GM23338 (cell line): ENCODE measurements at regions not wholly inside any gene's neighbourhood (a gene's known extent, or its start where the extent isn't known, plus 50 kb on each side); places are given as distances from the start of the nearest gene placed in this dataset.

ENCODE experiments used
- ATAC-seq: fragments of 200-7000 bp; cut with Tn5 transposase; 3 replicates; pipeline ENCODE4 v1.9.1; 2020
- DNase-seq: peaks from one replicate; pipeline ENCODE4 v3.0.0-alpha.2; 2015; ENCODE audit warnings: low spot score
- H2AFZ ChIP-seq: fragments of 200-600 bp; sonication (generic); 2 replicates; pipeline ENCODE4 v1.8.0; 2016; ENCODE audit warnings: antibody characterized with exemption, mild to moderate bottlenecking, moderate library complexity
- H3F3A ChIP-seq: fragments of 200-600 bp; sonication (generic); replicated peaks from 2 replicates; pipeline ENCODE4 v1.8.0; 2017; ENCODE audit warnings: antibody characterized with exemption, mixed run types, low read depth
- H3K27ac ChIP-seq: fragments of 200-600 bp; sonication (generic); 2 replicates; pipeline ENCODE4 v1.6.1; 2016; ENCODE audit warnings: low read depth
- H3K27me3 ChIP-seq: fragments of 200-600 bp; sonication (generic); 2 replicates; pipeline ENCODE4 v1.8.0; 2016; ENCODE audit warnings: mild to moderate bottlenecking, mixed run types, moderate library complexity; ENCODE audit not compliant: insufficient read depth
- H3K36me3 ChIP-seq: fragments of 200-600 bp; sonication (generic); 2 replicates; pipeline ENCODE4 v1.8.0; 2016; ENCODE audit warnings: mild to moderate bottlenecking; ENCODE audit not compliant: insufficient read depth
- H3K4me1 ChIP-seq: fragments of 200-600 bp; sonication (generic); 2 replicates; pipeline ENCODE4 v1.8.0; 2016; ENCODE audit warnings: mild to moderate bottlenecking, moderate library complexity; ENCODE audit not compliant: insufficient read depth
- H3K4me2 ChIP-seq: fragments of 200-600 bp; sonication (generic); 2 replicates; pipeline ENCODE4 v1.7.1; 2017; ENCODE audit warnings: mixed run types
- H3K4me3 ChIP-seq: fragments of 200-600 bp; sonication (generic); 2 replicates; pipeline ENCODE4 v1.6.1; 2016; ENCODE audit warnings: mixed run types
- H3K79me2 ChIP-seq: fragments of 200-600 bp; sonication (generic); replicated peaks from 2 replicates; pipeline ENCODE4 v1.8.0; 2017; ENCODE audit warnings: mild to moderate bottlenecking; ENCODE audit not compliant: insufficient read depth
- H3K9me2 ChIP-seq: fragments of 200-600 bp; sonication (generic); 2 replicates; pipeline ENCODE4 v1.8.0; 2017; ENCODE audit not compliant: insufficient read depth
- H4K20me1 ChIP-seq: fragments of 200-600 bp; sonication (generic); replicated peaks from 2 replicates; pipeline ENCODE4 v1.8.0; 2017; ENCODE audit warnings: mild to moderate bottlenecking; ENCODE audit not compliant: insufficient read depth
- H3K27ac Mint-ChIP-seq: 2 replicates; pipeline ENCODE4 v1.8.0; 2020; ENCODE audit warnings: inconsistent platforms, mild to moderate bottlenecking, moderate library complexity, mixed read lengths
- H3K27me3 Mint-ChIP-seq: 3 replicates; pipeline ENCODE4 v1.8.0; 2022; ENCODE audit warnings: low read depth, mild to moderate bottlenecking, moderate library complexity, mixed read lengths, inconsistent platforms; ENCODE audit not compliant: insufficient read depth, poor library complexity
- H3K36me3 Mint-ChIP-seq: 3 replicates; pipeline ENCODE4 v1.8.0; 2021; ENCODE audit warnings: low read depth, mild to moderate bottlenecking, inconsistent platforms, moderate library complexity, mixed read lengths
- H3K4me1 Mint-ChIP-seq: 3 replicates; pipeline ENCODE4 v1.8.0; 2020; ENCODE audit warnings: mild to moderate bottlenecking, inconsistent platforms, mixed read lengths
- H3K4me3 Mint-ChIP-seq: 3 replicates; pipeline ENCODE4 v1.8.0; 2021; ENCODE audit warnings: moderate library complexity, mild to moderate bottlenecking, inconsistent platforms, mixed read lengths
- H3K9me3 Mint-ChIP-seq: 3 replicates; pipeline ENCODE4 v1.8.0; 2020; ENCODE audit warnings: moderate library complexity, mild to moderate bottlenecking, inconsistent platforms, mixed read lengths
- CREB1 ChIP-seq: fragments of 250-450 bp; sonication (Bioruptor Pico); IDR thresholded peaks from 2 replicates; pipeline ENCODE4 v1.5.0; 2020; ENCODE audit warnings: low read depth, mild to moderate bottlenecking, moderate library complexity
- EZH2 ChIP-seq: fragments of 200-600 bp; sonication (generic); IDR thresholded peaks from one replicate; pipeline ENCODE4 v1.8.0; 2017; ENCODE audit warnings: antibody characterized with exemption, mild to moderate bottlenecking, low read depth; ENCODE audit not compliant: unreplicated experiment
- EZH2phosphoT487 ChIP-seq: fragments of 200-600 bp; sonication (generic); IDR thresholded peaks from one replicate; pipeline ENCODE4 v1.8.1; 2018; ENCODE audit warnings: antibody characterized with exemption; ENCODE audit not compliant: unreplicated experiment
- NANOG ChIP-seq: IDR thresholded peaks from 2 replicates; pipeline ENCODE4 v1.6.1; 2016; ENCODE audit warnings: antibody characterized with exemption, borderline replicate concordance
- POLR2AphosphoS5 ChIP-seq: IDR thresholded peaks from 2 replicates; pipeline ENCODE4 v1.6.1; 2016; ENCODE audit warnings: antibody characterized with exemption, low read depth
- ZNF114 ChIP-seq: fragments of 250-450 bp; sonication (Bioruptor Pico); IDR thresholded peaks from 2 replicates; pipeline ENCODE4 v1.5.0; 2020; ENCODE audit warnings: mild to moderate bottlenecking, moderate library complexity
- ZNF331 ChIP-seq: fragments of 250-450 bp; sonication (Bioruptor Pico); IDR thresholded peaks from 2 replicates; pipeline ENCODE4 v1.5.0; 2020; ENCODE audit warnings: low read depth, mild to moderate bottlenecking, moderate library complexity
- TF ChIP-seq, protein P1 (sequence below): IDR thresholded peaks from 2 replicates; pipeline ENCODE4 v1.6.1; 2016; ENCODE audit warnings: antibody characterized with exemption
- TF ChIP-seq, protein P2 (sequence below), 2 experiments: fragments of 200-600 bp in 1 of 2; sonication (generic) in 1 of 2; conservative IDR thresholded peaks; 2 replicates each; pipeline versions ENCODE4 v1.5.1 to v1.6.1; 2016 to 2017; ENCODE audit warnings: antibody characterized with exemption in 2 of 2, low read depth in 2 of 2, mild to moderate bottlenecking in 2 of 2, moderate library complexity in 1 of 2
- TF ChIP-seq, protein P3 (sequence below): fragments of 250-450 bp; sonication (Bioruptor Pico); IDR thresholded peaks from 2 replicates; pipeline ENCODE4 v1.5.0; 2020; ENCODE audit warnings: mild to moderate bottlenecking, moderate library complexity
- TF ChIP-seq, protein P4 (sequence below): IDR thresholded peaks from one replicate; pipeline ENCODE4 v1.6.1; 2018; ENCODE audit warnings: antibody characterized with exemption; ENCODE audit not compliant: unreplicated experiment

DNA sequence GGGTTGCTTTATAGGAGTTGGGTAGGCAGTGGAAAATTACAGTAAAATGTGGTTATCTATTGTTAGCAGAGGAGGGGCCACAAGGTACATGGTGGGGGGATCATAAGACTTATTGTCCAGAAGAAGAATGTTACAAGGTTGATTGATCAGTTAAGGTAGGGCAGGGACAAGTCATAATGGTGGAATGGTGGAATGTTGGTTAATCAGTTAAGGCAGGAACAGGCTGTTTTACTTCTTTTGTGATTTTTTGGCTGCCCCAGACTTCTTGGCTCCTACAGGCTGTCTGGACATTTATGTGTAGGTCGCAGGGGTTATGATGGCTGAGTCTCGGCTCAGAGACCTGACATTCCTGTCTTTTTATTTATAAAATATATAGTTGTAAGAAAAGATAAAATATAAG, 2277.1 kb downstream of the TP53TG3F start:
- H3K4me1 Mint-ChIP-seq, result no peaks in the 10 kb centered on the region
- H3F3A ChIP-seq, result no peaks in the 10 kb centered on the region
- no peaks in the 10 kb centered on the region for H3K36me3 ChIP-seq
- no peak overlapping the region for H3K4me2 ChIP-seq
- H3K27me3 Mint-ChIP-seq, result peaks cover 8% of the 10 kb centered on the region
- H4K20me1 ChIP-seq, result no peaks in the 10 kb centered on the region
- DNase-seq (no peak), ATAC-seq (no peak)
- no peaks in the 10 kb centered on the region for H3K27me3 ChIP-seq
- no peaks in the 10 kb centered on the region for H3K4me1 ChIP-seq
- no peaks in the 10 kb centered on the region for H3K79me2 ChIP-seq
- no peaks in the 10 kb centered on the region for H3K9me2 ChIP-seq
- peaks cover 51% of the 10 kb centered on the region for H3K36me3 Mint-ChIP-seq
- H2AFZ ChIP-seq, result no peak overlapping the region
- no peak overlapping the region for H3K4me3 Mint-ChIP-seq
- no peak overlapping the region for H3K4me3 ChIP-seq
- peaks cover 94% of the 10 kb centered on the region for H3K9me3 Mint-ChIP-seq
- no peak overlapping the region for H3K27ac Mint-ChIP-seq
- TF ChIP-seq ZNF331 (no peak), ZNF114 (no peak), EZH2 (no peak), CREB1 (CRISPR knock-in tag) (no peak), NANOG (no peak), EZH2phosphoT487 (no peak), POLR2AphosphoS5 (no peak)
- TF ChIP-seq, protein P1, sequence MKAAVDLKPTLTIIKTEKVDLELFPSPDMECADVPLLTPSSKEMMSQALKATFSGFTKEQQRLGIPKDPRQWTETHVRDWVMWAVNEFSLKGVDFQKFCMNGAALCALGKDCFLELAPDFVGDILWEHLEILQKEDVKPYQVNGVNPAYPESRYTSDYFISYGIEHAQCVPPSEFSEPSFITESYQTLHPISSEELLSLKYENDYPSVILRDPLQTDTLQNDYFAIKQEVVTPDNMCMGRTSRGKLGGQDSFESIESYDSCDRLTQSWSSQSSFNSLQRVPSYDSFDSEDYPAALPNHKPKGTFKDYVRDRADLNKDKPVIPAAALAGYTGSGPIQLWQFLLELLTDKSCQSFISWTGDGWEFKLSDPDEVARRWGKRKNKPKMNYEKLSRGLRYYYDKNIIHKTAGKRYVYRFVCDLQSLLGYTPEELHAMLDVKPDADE, result no peak
- TF ChIP-seq, protein P2, sequence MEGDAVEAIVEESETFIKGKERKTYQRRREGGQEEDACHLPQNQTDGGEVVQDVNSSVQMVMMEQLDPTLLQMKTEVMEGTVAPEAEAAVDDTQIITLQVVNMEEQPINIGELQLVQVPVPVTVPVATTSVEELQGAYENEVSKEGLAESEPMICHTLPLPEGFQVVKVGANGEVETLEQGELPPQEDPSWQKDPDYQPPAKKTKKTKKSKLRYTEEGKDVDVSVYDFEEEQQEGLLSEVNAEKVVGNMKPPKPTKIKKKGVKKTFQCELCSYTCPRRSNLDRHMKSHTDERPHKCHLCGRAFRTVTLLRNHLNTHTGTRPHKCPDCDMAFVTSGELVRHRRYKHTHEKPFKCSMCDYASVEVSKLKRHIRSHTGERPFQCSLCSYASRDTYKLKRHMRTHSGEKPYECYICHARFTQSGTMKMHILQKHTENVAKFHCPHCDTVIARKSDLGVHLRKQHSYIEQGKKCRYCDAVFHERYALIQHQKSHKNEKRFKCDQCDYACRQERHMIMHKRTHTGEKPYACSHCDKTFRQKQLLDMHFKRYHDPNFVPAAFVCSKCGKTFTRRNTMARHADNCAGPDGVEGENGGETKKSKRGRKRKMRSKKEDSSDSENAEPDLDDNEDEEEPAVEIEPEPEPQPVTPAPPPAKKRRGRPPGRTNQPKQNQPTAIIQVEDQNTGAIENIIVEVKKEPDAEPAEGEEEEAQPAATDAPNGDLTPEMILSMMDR (conservative IDR thresholded peaks at IDR 0.05; ENCODE audit: low read depth in 2 of 2), result no peak
- TF ChIP-seq, protein P3, sequence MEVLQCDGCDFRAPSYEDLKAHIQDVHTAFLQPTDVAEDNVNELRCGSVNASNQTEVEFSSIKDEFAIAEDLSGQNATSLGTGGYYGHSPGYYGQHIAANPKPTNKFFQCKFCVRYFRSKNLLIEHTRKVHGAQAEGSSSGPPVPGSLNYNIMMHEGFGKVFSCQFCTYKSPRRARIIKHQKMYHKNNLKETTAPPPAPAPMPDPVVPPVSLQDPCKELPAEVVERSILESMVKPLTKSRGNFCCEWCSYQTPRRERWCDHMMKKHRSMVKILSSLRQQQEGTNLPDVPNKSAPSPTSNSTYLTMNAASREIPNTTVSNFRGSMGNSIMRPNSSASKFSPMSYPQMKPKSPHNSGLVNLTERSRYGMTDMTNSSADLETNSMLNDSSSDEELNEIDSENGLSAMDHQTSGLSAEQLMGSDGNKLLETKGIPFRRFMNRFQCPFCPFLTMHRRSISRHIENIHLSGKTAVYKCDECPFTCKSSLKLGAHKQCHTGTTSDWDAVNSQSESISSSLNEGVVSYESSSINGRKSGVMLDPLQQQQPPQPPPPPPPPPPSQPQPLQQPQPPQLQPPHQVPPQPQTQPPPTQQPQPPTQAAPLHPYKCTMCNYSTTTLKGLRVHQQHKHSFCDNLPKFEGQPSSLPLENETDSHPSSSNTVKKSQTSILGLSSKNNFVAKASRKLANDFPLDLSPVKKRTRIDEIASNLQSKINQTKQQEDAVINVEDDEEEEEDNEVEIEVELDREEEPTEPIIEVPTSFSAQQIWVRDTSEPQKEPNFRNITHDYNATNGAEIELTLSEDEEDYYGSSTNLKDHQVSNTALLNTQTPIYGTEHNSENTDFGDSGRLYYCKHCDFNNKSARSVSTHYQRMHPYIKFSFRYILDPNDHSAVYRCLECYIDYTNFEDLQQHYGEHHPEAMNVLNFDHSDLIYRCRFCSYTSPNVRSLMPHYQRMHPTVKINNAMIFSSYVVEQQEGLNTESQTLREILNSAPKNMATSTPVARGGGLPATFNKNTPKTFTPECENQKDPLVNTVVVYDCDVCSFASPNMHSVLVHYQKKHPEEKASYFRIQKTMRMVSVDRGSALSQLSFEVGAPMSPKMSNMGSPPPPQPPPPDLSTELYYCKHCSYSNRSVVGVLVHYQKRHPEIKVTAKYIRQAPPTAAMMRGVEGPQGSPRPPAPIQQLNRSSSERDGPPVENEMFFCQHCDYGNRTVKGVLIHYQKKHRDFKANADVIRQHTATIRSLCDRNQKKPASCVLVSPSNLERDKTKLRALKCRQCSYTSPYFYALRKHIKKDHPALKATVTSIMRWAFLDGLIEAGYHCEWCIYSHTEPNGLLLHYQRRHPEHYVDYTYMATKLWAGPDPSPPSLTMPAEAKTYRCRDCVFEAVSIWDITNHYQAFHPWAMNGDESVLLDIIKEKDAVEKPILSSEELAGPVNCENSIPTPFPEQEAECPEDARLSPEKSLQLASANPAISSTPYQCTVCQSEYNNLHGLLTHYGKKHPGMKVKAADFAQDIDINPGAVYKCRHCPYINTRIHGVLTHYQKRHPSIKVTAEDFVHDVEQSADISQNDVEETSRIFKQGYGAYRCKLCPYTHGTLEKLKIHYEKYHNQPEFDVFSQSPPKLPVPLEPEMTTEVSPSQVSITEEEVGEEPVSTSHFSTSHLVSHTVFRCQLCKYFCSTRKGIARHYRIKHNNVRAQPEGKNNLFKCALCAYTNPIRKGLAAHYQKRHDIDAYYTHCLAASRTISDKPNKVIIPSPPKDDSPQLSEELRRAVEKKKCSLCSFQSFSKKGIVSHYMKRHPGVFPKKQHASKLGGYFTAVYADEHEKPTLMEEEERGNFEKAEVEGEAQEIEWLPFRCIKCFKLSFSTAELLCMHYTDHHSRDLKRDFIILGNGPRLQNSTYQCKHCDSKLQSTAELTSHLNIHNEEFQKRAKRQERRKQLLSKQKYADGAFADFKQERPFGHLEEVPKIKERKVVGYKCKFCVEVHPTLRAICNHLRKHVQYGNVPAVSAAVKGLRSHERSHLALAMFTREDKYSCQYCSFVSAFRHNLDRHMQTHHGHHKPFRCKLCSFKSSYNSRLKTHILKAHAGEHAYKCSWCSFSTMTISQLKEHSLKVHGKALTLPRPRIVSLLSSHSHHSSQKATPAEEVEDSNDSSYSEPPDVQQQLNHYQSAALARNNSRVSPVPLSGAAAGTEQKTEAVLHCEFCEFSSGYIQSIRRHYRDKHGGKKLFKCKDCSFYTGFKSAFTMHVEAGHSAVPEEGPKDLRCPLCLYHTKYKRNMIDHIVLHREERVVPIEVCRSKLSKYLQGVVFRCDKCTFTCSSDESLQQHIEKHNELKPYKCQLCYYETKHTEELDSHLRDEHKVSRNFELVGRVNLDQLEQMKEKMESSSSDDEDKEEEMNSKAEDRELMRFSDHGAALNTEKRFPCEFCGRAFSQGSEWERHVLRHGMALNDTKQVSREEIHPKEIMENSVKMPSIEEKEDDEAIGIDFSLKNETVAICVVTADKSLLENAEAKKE (CRISPR knock-in tag), result no peak
- TF ChIP-seq, protein P4, sequence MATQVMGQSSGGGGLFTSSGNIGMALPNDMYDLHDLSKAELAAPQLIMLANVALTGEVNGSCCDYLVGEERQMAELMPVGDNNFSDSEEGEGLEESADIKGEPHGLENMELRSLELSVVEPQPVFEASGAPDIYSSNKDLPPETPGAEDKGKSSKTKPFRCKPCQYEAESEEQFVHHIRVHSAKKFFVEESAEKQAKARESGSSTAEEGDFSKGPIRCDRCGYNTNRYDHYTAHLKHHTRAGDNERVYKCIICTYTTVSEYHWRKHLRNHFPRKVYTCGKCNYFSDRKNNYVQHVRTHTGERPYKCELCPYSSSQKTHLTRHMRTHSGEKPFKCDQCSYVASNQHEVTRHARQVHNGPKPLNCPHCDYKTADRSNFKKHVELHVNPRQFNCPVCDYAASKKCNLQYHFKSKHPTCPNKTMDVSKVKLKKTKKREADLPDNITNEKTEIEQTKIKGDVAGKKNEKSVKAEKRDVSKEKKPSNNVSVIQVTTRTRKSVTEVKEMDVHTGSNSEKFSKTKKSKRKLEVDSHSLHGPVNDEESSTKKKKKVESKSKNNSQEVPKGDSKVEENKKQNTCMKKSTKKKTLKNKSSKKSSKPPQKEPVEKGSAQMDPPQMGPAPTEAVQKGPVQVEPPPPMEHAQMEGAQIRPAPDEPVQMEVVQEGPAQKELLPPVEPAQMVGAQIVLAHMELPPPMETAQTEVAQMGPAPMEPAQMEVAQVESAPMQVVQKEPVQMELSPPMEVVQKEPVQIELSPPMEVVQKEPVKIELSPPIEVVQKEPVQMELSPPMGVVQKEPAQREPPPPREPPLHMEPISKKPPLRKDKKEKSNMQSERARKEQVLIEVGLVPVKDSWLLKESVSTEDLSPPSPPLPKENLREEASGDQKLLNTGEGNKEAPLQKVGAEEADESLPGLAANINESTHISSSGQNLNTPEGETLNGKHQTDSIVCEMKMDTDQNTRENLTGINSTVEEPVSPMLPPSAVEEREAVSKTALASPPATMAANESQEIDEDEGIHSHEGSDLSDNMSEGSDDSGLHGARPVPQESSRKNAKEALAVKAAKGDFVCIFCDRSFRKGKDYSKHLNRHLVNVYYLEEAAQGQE, result no peak
- no peak overlapping the region for H3K27ac ChIP-seq
